HepG2 (cell line): ENCODE measurements at regions not wholly inside any gene's neighbourhood (a gene's known extent, or its start where the extent isn't known, plus 50 kb on each side); places are given as distances from the start of the nearest gene placed in this dataset.

ENCODE experiments used
- ATAC-seq: fragments of 200-7000 bp; cut with Tn5 transposase; 3 replicates; pipeline ENCODE4 v1.9.1; 2020; ENCODE audit warnings: mild to moderate bottlenecking, moderate library complexity
- BruUV-seq: library from RNA; stranded (reverse); fragments of 400-500 nt; replicated peaks from 2 replicates; lab custom pipeline; 2021; lab: Mats Ljungman, UMichigan
- CTCF ChIA-PET: fragments of 300-600 bp; formaldehyde crosslinking; extraction: SDS; loops from one replicate; lab custom pipeline; 2021; ENCODE audit warnings: low total read pairs, inconsistent platforms, low intra/inter-chr PET ratio; lab: Yijun Ruan, JAX
- POLR2A ChIA-PET: fragments of 350-600 bp; sonication (Branson Sonifier 250); formaldehyde crosslinking; loops from one replicate; lab custom pipeline; 2020; ENCODE audit warnings: antibody characterized with exemption, inconsistent platforms; lab: Yijun Ruan, JAX
- DNase-seq: peaks from one replicate; pipeline ENCODE4 v3.0.0-alpha.2; 2015; ENCODE audit warnings: low spot score
- FAIRE-seq: peaks from 3 replicates; lab custom pipeline; 2011; peaks lifted over from hg19 to GRCh38; lab: Jason Lieb, UNC
- H2AFZ ChIP-seq: one replicate; pipeline ENCODE4 v1.6.1; 2011; ENCODE audit warnings: low read length, inconsistent platforms
- H3K27ac ChIP-seq: fragments of 300-600 bp; 3 replicates; pipeline ENCODE4 v1.8.0; 2011; ENCODE audit warnings: mixed run types, mild to moderate bottlenecking, mixed read lengths, low read length, inconsistent platforms; ENCODE audit not compliant: insufficient read depth; ENCODE audit errors: extremely low read length
- H3K27me3 ChIP-seq, 2 experiments: fragments of 200-600 bp in 1 of 2; 2 replicates in 1 of 2; 3 replicates in 1 of 2; pipeline versions ENCODE4 v1.6.0 to v1.8.0; 2011; ENCODE audit warnings: low read length in 2 of 2, mild to moderate bottlenecking in 2 of 2, moderate library complexity in 2 of 2, inconsistent platforms in 1 of 2; ENCODE audit not compliant: insufficient read depth in 2 of 2, control insufficient read depth in 1 of 2
- H3K36me3 ChIP-seq, 2 experiments: fragments of 200-600 bp in 1 of 2; replicated peaks in 1 of 2; 2 replicates in 1 of 2; 3 replicates in 1 of 2; pipeline versions ENCODE4 v1.5.1 to v1.8.0; 2011; ENCODE audit warnings: low read length in 2 of 2, inconsistent platforms in 1 of 2; ENCODE audit not compliant: insufficient read depth in 2 of 2, control insufficient read depth in 1 of 2
- H3K4me1 ChIP-seq: 2 replicates; pipeline ENCODE4 v1.5.1; 2012; ENCODE audit warnings: low read length, inconsistent platforms; ENCODE audit not compliant: insufficient read depth
- H3K4me2 ChIP-seq: 2 replicates; pipeline ENCODE4 v1.6.0; 2011; ENCODE audit warnings: low read depth, low read length, inconsistent platforms
- H3K4me3 ChIP-seq, 3 experiments: fragments of 200-600 bp in 1 of 3; sonication (generic), shearing (Covaris generic) in 1 of 3; replicated peaks in 1 of 3; 2 replicates each; pipeline ENCODE4 v1.5.1; 2011 to 2016; ENCODE audit warnings: low read length in 3 of 3, inconsistent platforms in 2 of 3, low read depth in 2 of 3, mild to moderate bottlenecking in 2 of 3, control low read depth in 1 of 3, mixed read lengths in 1 of 3; ENCODE audit not compliant: insufficient read depth in 1 of 3
- H3K79me2 ChIP-seq: one replicate; pipeline ENCODE4 v1.6.1; 2011; ENCODE audit warnings: low read length, inconsistent platforms; ENCODE audit not compliant: insufficient read depth
- H3K9ac ChIP-seq: 2 replicates; pipeline ENCODE4 v1.6.0; 2011; ENCODE audit warnings: mild to moderate bottlenecking, low read depth, low read length, inconsistent platforms; ENCODE audit not compliant: insufficient read depth
- H3K9me3 ChIP-seq: 2 replicates; pipeline ENCODE4 v1.5.1; 2012; ENCODE audit warnings: mild to moderate bottlenecking, low read length
- H4K20me1 ChIP-seq: 2 replicates; pipeline ENCODE4 v1.6.0; 2011; ENCODE audit warnings: inconsistent platforms, mild to moderate bottlenecking, low read length, moderate library complexity; ENCODE audit not compliant: insufficient read depth
- CCAR2 ChIP-seq: fragments of 200-400 bp; formaldehyde crosslinking; optimal IDR thresholded peaks from 2 replicates; pipeline ENCODE3; 2018; ENCODE audit warnings: low read depth, mild to moderate bottlenecking, low read length, moderate library complexity
- ERF ChIP-seq: IDR thresholded peaks from 2 replicates; pipeline ENCODE4 v1.6.1; 2018; ENCODE audit warnings: missing biosample characterization, missing genetic modification reagents
- FLYWCH1 ChIP-seq: sonication (generic); formaldehyde crosslinking; IDR thresholded peaks from 2 replicates; pipeline ENCODE4 v1.8.1; 2023; ENCODE audit warnings: mild to moderate bottlenecking, missing genetic modification reagents
- KDM2A ChIP-seq: sonication (generic); formaldehyde crosslinking; IDR thresholded peaks from 2 replicates; pipeline ENCODE4 v1.4.0; 2020; ENCODE audit warnings: low read depth, missing genetic modification reagents, borderline replicate concordance
- KDM5A ChIP-seq: fragments of 200-600 bp; sonication (generic); IDR thresholded peaks from 2 replicates; pipeline ENCODE4 v1.7.0; 2018; ENCODE audit warnings: antibody characterized with exemption, mild to moderate bottlenecking, low read length, borderline replicate concordance
- RBM22 ChIP-seq: fragments of 200-400 bp; formaldehyde crosslinking; optimal IDR thresholded peaks from 2 replicates; pipeline ENCODE3; 2017; ENCODE audit warnings: mild to moderate bottlenecking, low read length, moderate library complexity
- ZMYM2 ChIP-seq: sonication (generic); formaldehyde crosslinking; IDR thresholded peaks from 2 replicates; pipeline ENCODE4 v1.8.0; 2022; ENCODE audit warnings: mild to moderate bottlenecking, missing genetic modification reagents
- ZMYM3 ChIP-seq: sonication (generic); formaldehyde crosslinking; IDR thresholded peaks from 2 replicates; pipeline ENCODE4 v1.5.1; 2020; ENCODE audit warnings: mild to moderate bottlenecking, missing genetic modification reagents
- ZNF124 ChIP-seq: sonication (generic); formaldehyde crosslinking; IDR thresholded peaks from 2 replicates; pipeline ENCODE4 v1.4.0; 2020; ENCODE audit warnings: missing genetic modification reagents
- ZNF136 ChIP-seq: sonication (generic); formaldehyde crosslinking; IDR thresholded peaks from 2 replicates; pipeline ENCODE4 v1.8.1; 2022; ENCODE audit warnings: low read depth, mild to moderate bottlenecking, moderate library complexity, missing genetic modification reagents
- ZSCAN9 ChIP-seq: IDR thresholded peaks from 2 replicates; pipeline ENCODE4 v1.6.1; 2016; ENCODE audit warnings: borderline replicate concordance
- WGBS: methylation state at CpG from one replicate; pipeline ENCODE4 v1.1.6; 2017; ENCODE audit warnings: low lambda C conversion rate; 5-methylcytosine and 5-hydroxymethylcytosine counted together
- in situ Hi-C: cut with HindIII; loops from 2 replicates; pipeline ENCODE4 v1.10.0; 2017; ENCODE audit warnings: low pct_unique_long_range_greater_than_20kb; ENCODE audit not compliant: extremely low pct_ligation_motif_present
- intact Hi-C: fragments of 100-400 bp; cut with micrococcal nuclease; formaldehyde crosslinking; loops from one replicate; pipeline ENCODE4 v1.10.0; 2022; ENCODE audit not compliant: unreplicated experiment
- TF ChIP-seq, protein P1 (sequence below): IDR thresholded peaks from 2 replicates; pipeline ENCODE4 v1.6.1; 2016; ENCODE audit warnings: control low read depth
- TF ChIP-seq, protein P2 (sequence below): sonication (generic); formaldehyde crosslinking; IDR thresholded peaks from 2 replicates; pipeline ENCODE4 v1.4.0; 2020; ENCODE audit warnings: missing genetic modification reagents; ENCODE audit errors: not compliant biosample characterization

DNA sequence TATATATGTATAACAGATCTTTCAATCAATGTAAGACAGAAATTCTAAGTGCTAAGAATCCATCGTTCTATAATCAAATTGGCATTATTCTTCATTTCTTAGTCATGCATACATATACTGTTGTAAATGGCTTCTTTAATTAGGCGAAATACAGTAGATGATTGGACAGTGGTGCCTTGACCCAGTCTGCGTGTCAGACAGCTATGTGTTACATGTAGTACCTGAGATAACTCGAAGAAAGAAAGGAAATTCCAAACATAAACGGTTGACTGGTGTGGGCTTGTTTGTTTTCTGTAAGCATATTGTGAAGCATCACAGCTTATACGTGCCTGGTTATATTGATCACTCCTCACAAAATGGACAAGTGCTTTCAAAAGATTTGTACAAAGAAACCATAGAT is 210.5 kb downstream of the ETNK1 start:
- FAIRE-seq: no peak
- no peak overlapping the region for H2AFZ ChIP-seq
- H3K27ac ChIP-seq: no peak overlapping the region
- H3K4me1 ChIP-seq: no peaks in the 10 kb centered on the region
- no peak for ATAC-seq
- BruUV-seq: no TSS peak
- H3K4me3 ChIP-seq: no peak overlapping the region
- intact Hi-C loops (no loop called here), in situ Hi-C loops (no loop called here)
- no peaks in the 10 kb centered on the region for H3K79me2 ChIP-seq
- H4K20me1 ChIP-seq: no peaks in the 10 kb centered on the region
- no peaks in the 10 kb centered on the region for H3K27me3 ChIP-seq
- CTCF ChIA-PET: no interaction called here
- WGBS: 11% methylated on average over 6 of the region's 6 CpGs
- no peaks in the 10 kb centered on the region for H3K36me3 ChIP-seq
- no peak overlapping the region for H3K9ac ChIP-seq
- no peaks in the 10 kb centered on the region for H3K9me3 ChIP-seq
- no peak overlapping the region for H3K4me2 ChIP-seq
- no peak for DNase-seq
- TF ChIP-seq ZNF136 (CRISPR knock-in tag) (no peak), ZMYM2 (CRISPR knock-in tag) (no peak), KDM2A (CRISPR knock-in tag) (no peak), KDM5A (no peak), ZSCAN9 (no peak), ZMYM3 (CRISPR knock-in tag) (no peak), ERF (CRISPR knock-in tag) (no peak), RBM22 (no peak), ZNF124 (CRISPR knock-in tag) (no peak), CCAR2 (no peak), FLYWCH1 (CRISPR knock-in tag) (no peak)
- TF ChIP-seq, protein P1, sequence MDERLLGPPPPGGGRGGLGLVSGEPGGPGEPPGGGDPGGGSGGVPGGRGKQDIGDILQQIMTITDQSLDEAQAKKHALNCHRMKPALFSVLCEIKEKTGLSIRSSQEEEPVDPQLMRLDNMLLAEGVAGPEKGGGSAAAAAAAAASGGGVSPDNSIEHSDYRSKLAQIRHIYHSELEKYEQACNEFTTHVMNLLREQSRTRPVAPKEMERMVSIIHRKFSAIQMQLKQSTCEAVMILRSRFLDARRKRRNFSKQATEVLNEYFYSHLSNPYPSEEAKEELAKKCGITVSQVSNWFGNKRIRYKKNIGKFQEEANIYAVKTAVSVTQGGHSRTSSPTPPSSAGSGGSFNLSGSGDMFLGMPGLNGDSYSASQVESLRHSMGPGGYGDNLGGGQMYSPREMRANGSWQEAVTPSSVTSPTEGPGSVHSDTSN (CRISPR knock-in tag): no peak
- TF ChIP-seq, protein P2, sequence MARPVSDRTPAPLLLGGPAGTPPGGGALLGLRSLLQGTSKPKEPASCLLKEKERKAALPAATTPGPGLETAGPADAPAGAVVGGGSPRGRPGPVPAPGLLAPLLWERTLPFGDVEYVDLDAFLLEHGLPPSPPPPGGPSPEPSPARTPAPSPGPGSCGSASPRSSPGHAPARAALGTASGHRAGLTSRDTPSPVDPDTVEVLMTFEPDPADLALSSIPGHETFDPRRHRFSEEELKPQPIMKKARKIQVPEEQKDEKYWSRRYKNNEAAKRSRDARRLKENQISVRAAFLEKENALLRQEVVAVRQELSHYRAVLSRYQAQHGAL (CRISPR knock-in tag): no peak
- POLR2A ChIA-PET: no interaction called here
